DND-41 (cell line): ENCODE measurements at regions not wholly inside any gene's neighbourhood (a gene's known extent, or its start where the extent isn't known, plus 50 kb on each side); places are given as distances from the start of the nearest gene placed in this dataset.

Source experiments
- ATAC-seq: fragments of 200-7000 bp; cut with Tn5 transposase; 3 replicates; pipeline ENCODE4 v1.9.1; 2021; ENCODE audit warnings: low read depth; ENCODE audit not compliant: insufficient read depth
- DNase-seq: peaks from one replicate; pipeline ENCODE4 v3.0.0-alpha.2; 2020
- H2AFZ ChIP-seq: 2 replicates; pipeline ENCODE4 v1.6.0; 2012; ENCODE audit warnings: low read depth, low read length
- H3K27ac ChIP-seq: 2 replicates; pipeline ENCODE4 v1.5.1; 2012; ENCODE audit warnings: low read length, inconsistent platforms
- H3K27me3 ChIP-seq: fragments of 200-600 bp; sonication (generic); 2 replicates; pipeline ENCODE4 v1.6.0; 2012; ENCODE audit warnings: low read length, mild to moderate bottlenecking, inconsistent platforms; ENCODE audit not compliant: insufficient read depth, poor library complexity
- H3K36me3 ChIP-seq: 2 replicates; pipeline ENCODE4 v1.5.1; 2012; ENCODE audit warnings: low read length, inconsistent platforms; ENCODE audit not compliant: insufficient read depth
- H3K4me1 ChIP-seq: 2 replicates; pipeline ENCODE4 v1.5.1; 2012; ENCODE audit warnings: mild to moderate bottlenecking, low read length; ENCODE audit not compliant: insufficient read depth
- H3K4me2 ChIP-seq: 2 replicates; pipeline ENCODE4 v1.6.0; 2012; ENCODE audit warnings: mild to moderate bottlenecking, moderate library complexity, low read length, inconsistent platforms; ENCODE audit not compliant: insufficient read depth
- H3K4me3 ChIP-seq, 2 experiments: fragments of 200-600 bp in 1 of 2; shearing (Covaris generic) in 1 of 2; 2 replicates each; pipeline ENCODE4 v1.5.1; 2012 to 2016; ENCODE audit warnings: inconsistent platforms in 2 of 2, low read length in 2 of 2, mild to moderate bottlenecking in 2 of 2, low read depth in 1 of 2, moderate library complexity in 1 of 2
- H3K79me2 ChIP-seq: 2 replicates; pipeline ENCODE4 v1.6.0; 2012; ENCODE audit warnings: low read length, inconsistent platforms; ENCODE audit not compliant: insufficient read depth
- H3K9ac ChIP-seq: 2 replicates; pipeline ENCODE4 v1.6.0; 2012; ENCODE audit warnings: low read depth, mild to moderate bottlenecking, inconsistent platforms, low read length, moderate library complexity
- H3K9me3 ChIP-seq: 2 replicates; pipeline ENCODE4 v1.5.1; 2012; ENCODE audit warnings: low read length, moderate library complexity, mild to moderate bottlenecking, inconsistent platforms; ENCODE audit not compliant: insufficient read depth, severe bottlenecking
- H4K20me1 ChIP-seq: 2 replicates; pipeline ENCODE4 v1.6.0; 2012; ENCODE audit warnings: low read length; ENCODE audit not compliant: insufficient read depth
- CTCF ChIP-seq: IDR thresholded peaks from 2 replicates; pipeline ENCODE4 v1.5.1; 2012; ENCODE audit warnings: borderline replicate concordance, low read length, moderate library complexity, mild to moderate bottlenecking; ENCODE audit not compliant: poor library complexity, severe bottlenecking; ENCODE audit errors: extremely low read depth
- EZH2 ChIP-seq: IDR thresholded peaks from 3 replicates; pipeline ENCODE4 v1.6.1; 2012; ENCODE audit warnings: borderline replicate concordance, low read depth, mild to moderate bottlenecking, moderate library complexity, low read length, inconsistent platforms; ENCODE audit not compliant: severe bottlenecking

GRCh38 chr2:134203175-134203574 is 50.7 kb upstream of the MGAT5 start:
- peaks cover 79% of the 10 kb centered on the region for H3K79me2 ChIP-seq
- no peak for ATAC-seq
- no peak overlapping the region for H3K4me3 ChIP-seq
- no peak overlapping the region for H3K27ac ChIP-seq
- no peaks in the 10 kb centered on the region for H3K27me3 ChIP-seq
- TF ChIP-seq EZH2 (no peak), CTCF (no peak)
- H3K36me3 ChIP-seq: no peaks in the 10 kb centered on the region
- no peak overlapping the region for H3K4me2 ChIP-seq
- DNase-seq: no peak
- H3K9me3 ChIP-seq: no peaks in the 10 kb centered on the region
- no peaks in the 10 kb centered on the region for H3K4me1 ChIP-seq
- H4K20me1 ChIP-seq: peaks cover 58% of the 10 kb centered on the region
- H3K9ac ChIP-seq: no peak overlapping the region
- H2AFZ ChIP-seq: no peak overlapping the region
